Right cardiac atrium (tissue), 5 donors: ENCODE measurements at regions not wholly inside any gene's neighbourhood (a gene's known extent, or its start where the extent isn't known, plus 50 kb on each side); places are given as distances from the start of the nearest gene placed in this dataset.
A peak's percentile ranks its signal among the peaks of the same experiment; 100 is the strongest.

Source experiments
- ATAC-seq, 2 donors: fragments of 200-7000 bp; cut with Tn5 transposase; one replicate each; pipeline versions ENCODE4 v1.8.0 to v1.9.1; 2020; ENCODE audit warnings: moderate library complexity in 2 of 2, mild to moderate bottlenecking in 1 of 2
- DNase-seq, 3 donors: peaks; one replicate each; pipeline ENCODE4 v3.0.0-alpha.2; 2020
- H3K27ac ChIP-seq: one replicate; pipeline ENCODE4 v1.5.1; 2013; ENCODE audit warnings: mild to moderate bottlenecking, low read length, control low read depth, moderate library complexity
- H3K27me3 ChIP-seq: one replicate; pipeline ENCODE4 v1.6.1; 2013; ENCODE audit not compliant: control insufficient read depth, insufficient read depth
- H3K4me1 ChIP-seq: one replicate; pipeline ENCODE4 v1.6.1; 2013; ENCODE audit warnings: low read length; ENCODE audit not compliant: control insufficient read depth, insufficient read depth
- H3K4me3 ChIP-seq: one replicate; pipeline ENCODE4 v1.5.1; 2013; ENCODE audit warnings: low read length, control low read depth
- H3K9me3 ChIP-seq: one replicate; pipeline ENCODE4 v1.6.1; 2013; ENCODE audit warnings: low read length; ENCODE audit not compliant: control insufficient read depth
- whole genome bisulfite sequencing: extraction: QIAGEN DNeasy Blood & Tissue Kit; methylation state at CpG from one replicate; pipeline ENCODE4 v1.1.7; 2013; 5-methylcytosine and 5-hydroxymethylcytosine counted together
- intact Hi-C, 4 donors: fragments of 100-400 bp; cut with DNase I; formaldehyde crosslinking; loops; one replicate each; pipeline versions ENCODE4 v1.11.0 to v1.14.0; 2022 to 2023
- donor health status: healthy with polysubstance abuse.
- donor health status: DM: no; HTN: yes; CAD: no.
- donor health status: DM: no; HTN: no; CAD: no.
- donor health status: DM: no; HTN: yes; CAD: no; lungs with severe emphysema.
- donor health status: DM: yes; HTN: yes; CAD: no.

- H3K4me3 ChIP-seq = no peak overlapping the region
- no peak overlapping the region for H3K27ac ChIP-seq
- H3K27me3 ChIP-seq = no peaks in the 10 kb centered on the region
- H3K4me1 ChIP-seq = peaks cover 2% of the 10 kb centered on the region
- DNase-seq (no peak), ATAC-seq (peak in 1 of 2 donors; percentile 11)
- WGBS = 38% methylated on average over 5 of the region's 5 CpGs
- intact Hi-C loops = no loop called here
- no peaks in the 10 kb centered on the region for H3K9me3 ChIP-seq
Observed at GRCh38 chr17:12406623-12407215, 259.0 kb upstream of the MYOCD start.

- no peak overlapping the region for H3K4me3 ChIP-seq
- intact Hi-C loops = no loop called here
- DNase-seq (no peak), ATAC-seq (no peak)
- no peaks in the 10 kb centered on the region for H3K27me3 ChIP-seq
- H3K4me1 ChIP-seq = peaks cover 2% of the 10 kb centered on the region
- H3K27ac ChIP-seq = no peak overlapping the region
- no peaks in the 10 kb centered on the region for H3K9me3 ChIP-seq
- WGBS = 85% methylated on average over 5 of the region's 5 CpGs
Observed at GRCh38 chr17:12407495-12408252, 258.0 kb upstream of the MYOCD start.

DNA sequence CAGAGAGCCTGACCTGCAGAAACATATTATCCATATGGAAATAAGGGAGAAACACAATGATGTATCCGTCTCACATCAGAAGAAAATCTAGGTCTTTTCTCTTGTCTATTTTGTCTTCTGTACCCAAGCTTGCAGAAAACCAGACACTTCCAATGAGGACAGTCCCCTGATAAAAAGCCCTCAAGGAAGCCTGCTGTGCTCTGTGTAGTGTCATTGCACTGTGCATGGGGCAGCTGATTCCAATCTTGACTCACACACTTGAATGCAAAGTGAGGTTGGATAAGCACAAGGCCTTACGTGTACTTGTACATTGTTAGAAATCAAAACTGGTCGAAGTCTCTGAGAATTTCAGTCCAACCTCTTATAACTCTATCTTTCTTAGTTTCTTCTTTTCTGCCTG lies 256.6 kb upstream of the MYOCD start:
- H3K9me3 ChIP-seq = no peaks in the 10 kb centered on the region
- H3K4me3 ChIP-seq = no peak overlapping the region
- H3K27me3 ChIP-seq = no peaks in the 10 kb centered on the region
- no peak for DNase-seq
- WGBS = 80% methylated on average over 3 of the region's 3 CpGs
- no peak for ATAC-seq
- peaks cover 2% of the 10 kb centered on the region for H3K4me1 ChIP-seq
- intact Hi-C loops = no loop called here
- H3K27ac ChIP-seq = no peak overlapping the region

- 91% methylated on average over 6 of the region's 6 CpGs for WGBS
- Histone ChIP-seq H3K4me3 (no peak overlapping the region), H3K9me3 (no peaks in the 10 kb centered on the region), H3K27ac (no peak overlapping the region), H3K27me3 (no peaks in the 10 kb centered on the region), H3K4me1 (peaks cover 2% of the 10 kb centered on the region)
- intact Hi-C loops = no loop called here
- DNase-seq (no peak), ATAC-seq (no peak)
Observed at GRCh38 chr17:12410717-12411116, 255.0 kb upstream of the MYOCD start.

DNA sequence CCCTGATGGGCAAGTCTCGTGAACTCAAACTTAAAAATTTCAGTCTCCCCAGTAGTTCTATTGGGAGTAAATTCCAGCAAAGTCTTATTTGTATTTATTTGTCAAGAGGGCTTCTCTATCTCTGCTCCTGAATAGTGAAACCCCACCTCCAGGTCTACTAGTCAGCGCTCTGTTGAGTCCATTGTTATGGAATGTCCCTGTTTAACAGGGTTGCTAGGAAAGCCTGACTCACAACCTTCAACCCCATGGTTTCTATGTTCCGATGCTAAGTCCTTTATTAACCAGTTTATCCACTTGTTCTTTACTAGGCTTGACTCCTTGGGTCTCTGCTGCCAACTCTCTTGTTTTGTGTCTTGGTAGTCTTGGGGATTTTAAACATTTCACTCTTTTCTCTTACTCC lies 250.7 kb upstream of the MYOCD start:
- intact Hi-C loops = no loop called here
- no peak for ATAC-seq
- Histone ChIP-seq H3K4me1 (no peaks in the 10 kb centered on the region), H3K27me3 (no peaks in the 10 kb centered on the region), H3K4me3 (no peak overlapping the region), H3K9me3 (no peaks in the 10 kb centered on the region), H3K27ac (no peak overlapping the region)
- DNase-seq = no peak
- 88% methylated on average over 3 of the region's 3 CpGs for WGBS

DNA sequence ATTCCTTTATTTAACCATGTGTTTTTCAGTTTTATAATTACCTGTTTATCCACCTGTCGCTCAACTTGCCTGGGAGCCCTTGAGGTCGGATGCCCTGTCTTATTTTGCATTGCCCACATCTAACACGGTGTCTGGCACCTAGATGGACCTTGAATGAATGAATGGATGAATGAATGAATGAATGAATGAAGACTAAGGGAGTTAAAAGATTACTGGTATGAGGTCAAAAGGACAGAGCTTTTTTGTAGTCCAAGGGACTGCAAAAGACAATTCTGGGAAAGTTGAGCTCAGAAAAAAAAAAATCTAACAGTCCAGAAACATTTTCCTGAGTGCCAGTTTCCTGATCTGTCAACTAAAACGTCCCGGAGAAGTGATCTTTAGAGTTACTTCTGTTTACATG lies 244.6 kb upstream of the MYOCD start:
- WGBS = 70% methylated on average over 5 of the region's 5 CpGs
- Histone ChIP-seq H3K9me3 (no peaks in the 10 kb centered on the region), H3K4me1 (no peaks in the 10 kb centered on the region), H3K27ac (no peak overlapping the region), H3K4me3 (no peak overlapping the region), H3K27me3 (no peaks in the 10 kb centered on the region)
- intact Hi-C loops = no loop called here
- ATAC-seq = no peak
- no peak for DNase-seq

GRCh38 chr17:12421646-12422306 lies 243.9 kb upstream of the MYOCD start:
- no peaks in the 10 kb centered on the region for H3K9me3 ChIP-seq
- DNase-seq (no peak), ATAC-seq (no peak)
- 67% methylated on average over 15 of the region's 15 CpGs for WGBS
- no peaks in the 10 kb centered on the region for H3K27me3 ChIP-seq
- H3K4me1 ChIP-seq = no peaks in the 10 kb centered on the region
- intact Hi-C loops = no loop called here
- no peak overlapping the region for H3K4me3 ChIP-seq
- H3K27ac ChIP-seq = no peak overlapping the region

DNA sequence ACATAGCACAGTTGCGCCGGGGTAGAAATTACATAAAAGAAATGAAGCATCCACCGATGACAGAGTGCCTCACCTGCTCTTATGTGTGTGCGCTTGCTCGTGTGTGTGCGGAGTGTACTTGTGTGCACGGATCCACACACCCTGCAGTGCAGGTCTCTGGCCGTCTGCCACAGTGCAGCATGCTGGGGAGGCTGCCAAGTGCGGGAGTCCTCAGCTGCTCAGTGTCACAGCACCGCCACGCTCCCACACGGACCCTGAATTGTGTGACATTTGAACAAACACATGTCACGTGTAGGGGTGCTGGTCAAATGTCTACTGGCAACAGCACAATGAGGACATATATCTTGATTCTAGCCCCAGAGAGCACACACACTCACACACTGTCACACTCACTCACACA lies 243.0 kb upstream of the MYOCD start:
- intact Hi-C loops = no loop called here
- no peak overlapping the region for H3K4me3 ChIP-seq
- no peak overlapping the region for H3K27ac ChIP-seq
- 57% methylated on average over 13 of the region's 13 CpGs for WGBS
- ATAC-seq = peak; percentile 55 to 84
- no peaks in the 10 kb centered on the region for H3K9me3 ChIP-seq
- DNase-seq = peak; percentile 19 to 82 (median 69)
- H3K27me3 ChIP-seq = no peaks in the 10 kb centered on the region
- H3K4me1 ChIP-seq = no peaks in the 10 kb centered on the region

GRCh38 chr17:12423337-12423736 lies 242.4 kb upstream of the MYOCD start:
- Histone ChIP-seq H3K27ac (no peak overlapping the region), H3K4me1 (no peaks in the 10 kb centered on the region), H3K27me3 (no peaks in the 10 kb centered on the region), H3K4me3 (no peak overlapping the region), H3K9me3 (no peaks in the 10 kb centered on the region)
- intact Hi-C loops = no loop called here
- ATAC-seq (no peak), DNase-seq (no peak)
- WGBS = 74% methylated on average over 7 of the region's 7 CpGs

GRCh38 chr17:12429116-12429515 lies 236.6 kb upstream of the MYOCD start:
- H3K27me3 ChIP-seq = no peaks in the 10 kb centered on the region
- no peaks in the 10 kb centered on the region for H3K9me3 ChIP-seq
- H3K4me3 ChIP-seq = no peak overlapping the region
- WGBS = 80% methylated on average over 5 of the region's 5 CpGs
- H3K4me1 ChIP-seq = no peaks in the 10 kb centered on the region
- ATAC-seq = no peak
- DNase-seq = no peak
- no peak overlapping the region for H3K27ac ChIP-seq
- intact Hi-C loops = no loop called here

GRCh38 chr17:12431188-12431587 lies 234.5 kb upstream of the MYOCD start:
- intact Hi-C loops = no loop called here
- DNase-seq = no peak
- H3K27ac ChIP-seq = no peak overlapping the region
- no peak overlapping the region for H3K4me3 ChIP-seq
- no peaks in the 10 kb centered on the region for H3K9me3 ChIP-seq
- H3K4me1 ChIP-seq = no peaks in the 10 kb centered on the region
- no peaks in the 10 kb centered on the region for H3K27me3 ChIP-seq
- no peak for ATAC-seq
- 77% methylated on average over 4 of the region's 4 CpGs for WGBS
